Stimulated activated CD8-positive, alpha-beta memory T cell treated with anti-CD3 and anti-CD28 coated beads, Interleukin-12 subunit alpha, Interleukin-12 subunit beta, amount 100 ng/mL, for 4 hours (primary cell): ENCODE measurements at regions not wholly inside any gene's neighbourhood (a gene's known extent, or its start where the extent isn't known, plus 50 kb on each side); places are given as distances from the start of the nearest gene placed in this dataset.

Source experiments
- DNase-seq: peaks from one replicate; pipeline ENCODE4 v3.0.0-alpha.2; 2020; ENCODE audit warnings: low read depth

- no peak for DNase-seq
Observed at GRCh38 chr5:158482125-158482524, 617.6 kb downstream of the EBF1 start.

DNA sequence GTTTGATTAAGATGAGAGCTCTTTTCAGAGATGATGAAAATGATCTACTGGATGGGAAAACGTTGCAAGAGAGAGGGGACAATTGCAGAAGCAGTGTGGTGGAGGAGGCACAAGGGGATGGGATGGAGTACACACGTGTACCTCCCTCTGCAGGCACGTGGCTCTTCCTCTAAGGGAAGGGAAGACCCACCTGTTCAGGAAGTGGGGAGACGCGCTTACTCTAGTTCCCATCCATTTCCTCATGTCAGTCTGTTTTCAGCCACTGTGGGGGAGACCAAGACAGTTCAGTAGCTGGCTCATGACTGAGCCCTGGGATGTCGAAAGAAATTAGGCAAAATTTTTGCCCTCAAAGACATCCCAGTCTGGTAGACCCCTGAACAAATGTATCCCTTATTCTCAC lies 619.2 kb upstream of the CLINT1 start:
- no peak for DNase-seq

DNA sequence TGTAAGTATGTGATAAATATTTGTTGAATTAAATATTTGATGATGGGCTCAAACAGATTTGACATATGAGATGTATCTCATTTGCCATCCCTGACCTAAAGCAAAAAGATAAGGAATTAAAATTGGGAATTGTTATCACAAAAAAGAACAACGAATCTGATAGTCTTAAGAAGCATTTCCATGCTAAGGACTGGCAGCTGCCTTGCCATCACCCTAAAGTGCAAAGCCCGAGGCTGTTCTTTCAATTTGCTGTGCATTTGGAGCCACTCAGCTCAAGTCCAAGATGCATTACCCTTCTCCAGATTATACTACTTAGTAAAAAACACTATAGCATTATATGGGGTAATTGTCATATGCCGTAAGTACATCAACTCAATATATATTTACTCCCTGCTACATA lies 618.3 kb upstream of the CLINT1 start:
- DNase-seq = no peak

- DNase-seq = no peak
Observed at GRCh38 chr5:158473016-158473635, 614.2 kb upstream of the CLINT1 start.

- DNase-seq = no peak
Observed at GRCh38 chr5:158471535-158471924, 612.6 kb upstream of the CLINT1 start.

GRCh38 chr5:158470764-158471534 lies 612.0 kb upstream of the CLINT1 start:
- no peak for DNase-seq

DNA sequence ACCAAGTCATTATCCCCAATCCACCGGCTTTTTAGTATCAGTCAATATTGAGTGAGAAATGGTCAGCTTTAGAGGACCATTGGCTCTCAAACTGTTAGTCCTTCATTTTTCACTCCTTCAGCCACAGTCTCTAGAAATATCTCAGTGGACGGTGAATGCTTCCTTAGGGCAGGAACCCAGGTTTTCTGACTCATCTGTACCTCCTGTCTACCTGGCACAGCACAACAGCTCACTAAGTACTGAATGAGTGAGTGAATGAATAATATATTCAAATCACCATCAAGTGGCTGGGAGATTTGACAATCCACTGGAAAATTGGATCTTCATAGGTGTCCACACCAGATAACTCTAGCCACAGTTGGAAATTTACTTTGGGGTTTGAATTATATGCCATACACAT lies 609.5 kb upstream of the CLINT1 start:
- no peak for DNase-seq

GRCh38 chr5:158466191-158466590 lies 607.2 kb upstream of the CLINT1 start:
- DNase-seq = no peak

- no peak for DNase-seq
Observed at GRCh38 chr5:158465086-158465972, 606.4 kb upstream of the CLINT1 start.

DNA sequence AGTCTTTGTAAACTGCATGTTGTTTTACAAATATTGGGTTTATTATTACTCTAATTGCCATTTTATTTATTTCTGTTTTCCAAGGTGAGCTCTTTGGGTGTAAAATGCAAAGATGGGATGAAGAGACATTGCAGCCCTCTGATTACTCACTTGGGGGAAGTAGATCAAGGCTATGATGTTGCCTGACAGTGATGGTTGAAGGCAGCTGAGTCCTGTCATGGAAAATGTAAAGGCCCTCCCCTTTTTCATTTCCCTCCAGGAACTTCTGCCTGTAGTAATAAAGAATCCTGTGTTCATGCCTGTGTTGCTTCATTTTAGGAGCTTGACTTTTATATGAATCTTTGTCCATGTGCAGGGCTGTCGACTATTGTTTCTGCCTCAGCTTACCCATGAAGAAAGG lies 605.4 kb upstream of the CLINT1 start:
- DNase-seq = no peak

GRCh38 chr5:158463938-158464337 lies 605.0 kb upstream of the CLINT1 start:
- DNase-seq = no peak

- DNase-seq = no peak
Observed at GRCh38 chr5:158463188-158463587, 604.2 kb upstream of the CLINT1 start.

- DNase-seq = no peak
Observed at GRCh38 chr5:158462349-158463114, 603.6 kb upstream of the CLINT1 start.

GRCh38 chr5:158461240-158461854 lies 602.4 kb upstream of the CLINT1 start:
- DNase-seq = no peak

- no peak for DNase-seq
Observed at GRCh38 chr5:158458086-158458485, 599.1 kb upstream of the CLINT1 start.

DNA sequence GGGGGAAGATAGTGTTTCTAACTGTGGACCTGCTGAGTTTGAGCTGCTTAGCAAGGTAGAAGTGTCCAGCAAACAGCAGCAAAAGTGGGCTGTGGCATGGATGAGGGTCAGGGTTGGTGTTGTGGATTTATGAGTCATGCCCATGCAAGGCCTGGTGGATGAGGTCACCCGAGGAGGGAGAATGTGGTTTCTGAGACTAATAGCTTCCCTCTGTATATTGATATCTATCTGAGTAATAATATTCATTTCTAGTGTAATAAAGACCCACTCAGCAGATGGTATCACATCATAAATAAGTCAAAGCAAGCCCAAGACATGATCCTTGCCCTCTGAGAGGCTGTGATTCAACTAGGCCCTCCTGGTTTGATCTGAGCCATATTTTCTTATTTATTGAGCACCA lies 597.8 kb upstream of the CLINT1 start:
- no peak for DNase-seq

DNA sequence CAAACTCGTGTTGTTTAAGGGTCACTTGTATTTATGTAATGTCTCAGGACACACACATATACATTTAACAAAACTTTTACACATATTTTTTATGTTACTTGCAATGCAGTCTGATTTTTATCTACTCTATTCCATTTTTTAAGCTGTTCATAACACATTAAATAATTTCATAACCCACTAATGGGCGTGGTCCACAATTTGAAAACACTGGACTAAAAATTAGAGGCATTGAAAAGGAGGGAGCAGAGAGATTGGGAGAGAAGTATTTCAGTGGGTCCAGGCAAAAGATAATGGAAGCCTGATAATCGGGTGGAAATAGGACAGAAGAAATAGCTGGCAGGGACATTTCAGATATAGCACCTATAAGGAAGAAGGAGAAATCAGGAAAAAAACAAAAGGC lies 597.3 kb upstream of the CLINT1 start:
- DNase-seq = no peak

GRCh38 chr5:158451993-158452672 lies 593.2 kb upstream of the CLINT1 start:
- no peak for DNase-seq

DNA sequence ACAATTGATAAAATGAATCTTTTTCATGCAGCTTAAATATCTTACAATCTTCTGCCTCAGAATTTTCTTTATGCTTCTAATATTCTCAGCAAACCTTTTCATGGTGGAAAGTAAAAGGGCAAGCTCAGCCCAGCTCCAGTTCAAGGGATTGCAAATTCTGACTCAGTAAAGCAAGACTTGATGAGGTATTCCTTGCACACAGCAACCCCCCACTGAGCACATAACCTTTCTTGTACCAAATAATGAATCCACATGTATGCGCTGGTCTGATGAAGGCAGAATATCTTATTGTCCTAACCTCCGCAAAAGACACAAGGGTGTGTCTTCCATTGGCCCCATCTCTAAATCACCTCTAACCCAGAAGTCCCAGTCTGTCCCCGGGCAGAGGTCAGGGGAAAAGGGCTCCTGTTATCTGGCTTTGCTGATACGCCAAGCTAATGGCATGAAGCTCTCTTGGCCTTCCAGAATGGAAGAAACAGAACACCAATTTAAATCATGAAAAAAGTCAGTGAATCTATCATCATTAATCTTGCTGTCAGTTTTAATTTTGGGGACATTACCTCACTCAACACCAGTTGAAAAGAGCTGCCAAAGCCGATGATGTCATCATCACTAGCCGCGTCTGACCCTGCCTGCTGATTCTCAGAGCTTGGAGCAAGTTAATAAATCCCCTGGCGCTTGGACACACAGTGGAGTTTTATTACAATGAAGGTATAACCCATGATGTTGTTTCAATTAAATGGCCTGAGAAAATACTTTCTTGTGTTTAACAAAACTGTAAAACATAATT lies 592.5 kb upstream of the CLINT1 start:
- DNase-seq = no peak

GRCh38 chr5:158450751-158451171 lies 591.8 kb upstream of the CLINT1 start:
- no peak for DNase-seq
